SK-N-MC (cell line): ENCODE measurements at regions not wholly inside any gene's neighbourhood (a gene's known extent, or its start where the extent isn't known, plus 50 kb on each side); places are given as distances from the start of the nearest gene placed in this dataset.

Source experiments
- FOXP2 ChIP-seq: optimal IDR thresholded peaks from 2 replicates; pipeline ENCODE3; 2011; ENCODE audit warnings: mild to moderate bottlenecking, moderate library complexity; ENCODE audit not compliant: insufficient read depth; ENCODE audit errors: extremely low read length, control extremely low read depth
- POLR2AphosphoS5 ChIP-seq: IDR thresholded peaks from 2 replicates; pipeline ENCODE4 v1.6.1; 2012; ENCODE audit warnings: mild to moderate bottlenecking, low read depth, low read length, borderline replicate concordance

GRCh38 chr3:952906-953305 lies 139.9 kb upstream of the CNTN6 start:
- TF ChIP-seq POLR2AphosphoS5 (no peak), FOXP2 (no peak)
